ENCODE measurements at regions not wholly inside any gene's neighbourhood (a gene's known extent, or its start where the extent isn't known, plus 50 kb on each side); places are given as distances from the start of the nearest gene placed in this dataset.

DNA sequence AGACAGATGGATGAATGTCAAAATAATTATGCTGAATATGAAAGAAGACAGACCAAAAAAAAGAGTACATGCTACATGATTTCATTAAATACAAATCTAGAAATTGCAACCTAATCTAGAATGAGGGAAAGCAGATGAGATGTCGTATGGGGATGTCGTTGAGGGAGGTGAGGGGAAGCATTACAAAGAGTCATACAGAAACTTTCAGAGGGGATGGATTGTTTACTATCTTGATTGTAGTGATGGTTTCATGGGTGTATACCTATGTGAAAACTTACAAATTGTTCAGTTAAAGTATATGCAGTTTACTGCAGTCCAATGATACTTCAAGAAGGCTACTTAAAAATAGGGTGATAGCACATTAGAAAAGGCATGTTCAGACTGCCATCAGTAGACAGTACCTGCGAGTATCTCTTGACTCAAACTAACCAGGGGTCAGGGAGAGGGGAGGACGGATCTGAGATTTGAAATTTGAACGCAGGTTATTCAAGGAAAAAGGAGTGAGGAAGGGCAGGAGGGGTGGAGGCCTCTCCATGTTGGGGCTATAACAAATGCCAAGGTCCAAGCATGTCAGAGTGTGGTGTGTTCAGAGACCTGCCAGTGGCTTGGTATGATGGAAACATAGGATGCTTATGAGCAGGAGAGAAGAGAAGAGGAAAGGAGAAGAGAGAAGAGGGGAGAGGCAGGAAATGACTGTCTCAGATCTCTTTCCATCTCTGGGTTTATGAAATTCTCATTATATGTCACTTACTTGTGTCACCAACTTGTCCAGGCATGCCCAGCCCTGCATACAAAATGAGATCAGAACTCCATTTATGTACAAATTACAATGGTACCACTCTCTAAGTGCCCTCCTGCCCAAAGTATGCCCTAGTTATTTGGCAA, 257.3 kb upstream of the CXCR4 start:
- H3K4me3 ChIP-seq (ENCODE audit: low read length) = no peak overlapping the region
- no peaks in the 10 kb centered on the region for H3K4me1 ChIP-seq (ENCODE audit: insufficient read depth, low read length)
- H3K27ac ChIP-seq (ENCODE audit: low read depth, low read length) = no peak overlapping the region
- WGBS = 91% methylated on average over 5 of the region's 5 CpGs
- H3K27me3 ChIP-seq (ENCODE audit: insufficient read depth, low read length) = no peaks in the 10 kb centered on the region
- H3K9me3 ChIP-seq (ENCODE audit: insufficient read depth, low read depth, low read length) = no peaks in the 10 kb centered on the region
- no peaks in the 10 kb centered on the region for H3K36me3 ChIP-seq (ENCODE audit: insufficient read depth, low read length)
- no peak overlapping the region for H3K9ac ChIP-seq (ENCODE audit: low read depth, low read length)

DNA sequence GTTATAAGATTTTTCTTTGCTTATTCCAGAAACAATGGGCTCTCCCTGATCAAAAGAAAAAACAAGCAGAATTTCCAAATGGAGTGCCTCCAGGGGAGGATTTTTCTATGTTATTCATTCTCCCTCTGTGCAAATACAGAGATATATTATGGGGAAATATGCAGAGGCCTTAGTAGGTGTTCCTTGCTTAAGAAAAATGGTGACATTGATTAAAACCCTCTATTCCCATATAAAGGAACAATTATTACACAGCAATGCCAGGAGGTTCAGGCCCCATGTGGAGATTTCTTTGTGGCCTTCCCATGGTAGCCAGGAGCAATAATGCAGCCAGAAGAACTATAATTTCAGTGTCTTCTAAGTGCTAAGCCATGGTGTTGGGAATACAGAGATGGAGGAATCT, 255.9 kb upstream of the CXCR4 start:
- Histone ChIP-seq H3K9me3 (ENCODE audit: insufficient read depth, low read depth, low read length) (no peaks in the 10 kb centered on the region), H3K27me3 (ENCODE audit: insufficient read depth, low read length) (no peaks in the 10 kb centered on the region), H3K4me3 (ENCODE audit: low read length) (no peak overlapping the region), H3K27ac (ENCODE audit: low read depth, low read length) (no peak overlapping the region), H3K9ac (ENCODE audit: low read depth, low read length) (no peak overlapping the region), H3K4me1 (ENCODE audit: insufficient read depth, low read length) (no peaks in the 10 kb centered on the region), H3K36me3 (ENCODE audit: insufficient read depth, low read length) (no peaks in the 10 kb centered on the region)

DNA sequence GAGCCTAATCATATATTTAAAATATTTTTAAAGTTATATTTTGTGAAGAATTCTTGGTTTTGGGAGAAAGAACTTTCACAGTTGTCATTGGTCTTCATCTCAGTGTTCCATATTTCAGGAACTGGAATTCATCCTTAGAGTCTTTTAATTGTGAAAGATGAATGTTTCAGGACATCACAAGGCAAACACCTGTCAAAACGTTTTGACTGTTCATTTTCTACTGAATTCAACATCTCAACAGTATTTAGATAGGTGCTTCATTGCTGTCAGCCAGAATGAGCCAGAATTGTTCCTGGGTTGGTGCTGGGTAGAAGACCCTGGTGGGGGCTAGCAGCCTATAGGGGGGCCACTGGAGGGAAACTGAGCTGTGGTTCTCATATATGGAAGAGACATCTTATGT, 255.1 kb upstream of the CXCR4 start:
- no peaks in the 10 kb centered on the region for H3K4me1 ChIP-seq (ENCODE audit: insufficient read depth, low read length)
- H3K9ac ChIP-seq (ENCODE audit: low read depth, low read length) = no peak overlapping the region
- no peaks in the 10 kb centered on the region for H3K36me3 ChIP-seq (ENCODE audit: insufficient read depth, low read length)
- H3K27ac ChIP-seq (ENCODE audit: low read depth, low read length) = no peak overlapping the region
- WGBS = 100% methylated on average over 1 of the region's 1 CpG
- no peaks in the 10 kb centered on the region for H3K9me3 ChIP-seq (ENCODE audit: insufficient read depth, low read depth, low read length)
- H3K4me3 ChIP-seq (ENCODE audit: low read length) = no peak overlapping the region
- H3K27me3 ChIP-seq (ENCODE audit: insufficient read depth, low read length) = no peaks in the 10 kb centered on the region

DNA sequence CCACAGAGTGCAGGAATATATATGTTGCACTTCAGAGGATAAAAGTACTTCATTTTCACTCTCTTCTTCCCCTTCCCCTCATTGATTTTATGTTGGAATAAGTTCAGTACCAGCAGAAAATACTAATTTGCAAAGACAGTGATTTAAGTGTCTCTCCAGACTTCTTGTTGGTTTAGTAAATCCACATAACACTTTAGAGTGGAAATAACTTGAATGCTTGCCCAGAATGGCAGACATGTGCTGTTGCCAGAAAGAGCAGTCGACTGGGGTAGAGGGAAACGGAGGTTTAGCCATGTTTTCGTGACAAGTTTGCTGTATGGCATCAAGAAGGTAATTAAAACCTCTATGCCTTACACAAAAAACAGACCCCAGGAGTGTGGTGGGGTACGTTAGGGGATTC, 246.0 kb upstream of the CXCR4 start:
- no peak overlapping the region for H3K27ac ChIP-seq (ENCODE audit: low read depth, low read length)
- 96% methylated on average over 3 of the region's 4 CpGs for WGBS
- H3K4me1 ChIP-seq (ENCODE audit: insufficient read depth, low read length) = no peaks in the 10 kb centered on the region
- no peak overlapping the region for H3K9ac ChIP-seq (ENCODE audit: low read depth, low read length)
- no peaks in the 10 kb centered on the region for H3K36me3 ChIP-seq (ENCODE audit: insufficient read depth, low read length)
- H3K9me3 ChIP-seq (ENCODE audit: insufficient read depth, low read depth, low read length) = no peaks in the 10 kb centered on the region
- H3K4me3 ChIP-seq (ENCODE audit: low read length) = no peak overlapping the region
- H3K27me3 ChIP-seq (ENCODE audit: insufficient read depth, low read length) = no peaks in the 10 kb centered on the region

DNA sequence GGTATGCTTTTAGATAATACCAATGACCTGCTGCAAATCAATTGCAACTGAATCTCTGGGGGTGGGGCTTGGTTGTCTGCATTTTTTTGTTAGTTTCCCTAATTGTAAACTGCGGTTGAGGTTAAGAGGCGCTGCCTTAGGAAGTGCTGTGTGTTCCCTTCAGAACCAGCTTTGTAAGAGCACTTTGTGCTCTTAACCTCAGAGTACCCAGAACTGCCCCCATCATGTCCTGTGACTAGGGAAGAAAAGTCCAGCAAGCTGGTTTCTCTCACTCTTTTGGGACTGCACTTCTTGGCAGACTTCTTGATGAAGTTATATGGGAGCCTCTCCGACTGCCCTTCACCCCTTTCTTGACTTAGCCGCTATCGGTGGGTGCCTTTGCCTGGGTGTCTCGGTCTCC, 245.5 kb upstream of the CXCR4 start:
- Histone ChIP-seq H3K9ac (ENCODE audit: low read depth, low read length) (no peak overlapping the region), H3K27me3 (ENCODE audit: insufficient read depth, low read length) (no peaks in the 10 kb centered on the region), H3K27ac (ENCODE audit: low read depth, low read length) (no peak overlapping the region), H3K4me1 (ENCODE audit: insufficient read depth, low read length) (no peaks in the 10 kb centered on the region), H3K9me3 (ENCODE audit: insufficient read depth, low read depth, low read length) (no peaks in the 10 kb centered on the region), H3K4me3 (ENCODE audit: low read length) (no peak overlapping the region), H3K36me3 (ENCODE audit: insufficient read depth, low read length) (no peaks in the 10 kb centered on the region)
- 94% methylated on average over 6 of the region's 6 CpGs for WGBS

DNA sequence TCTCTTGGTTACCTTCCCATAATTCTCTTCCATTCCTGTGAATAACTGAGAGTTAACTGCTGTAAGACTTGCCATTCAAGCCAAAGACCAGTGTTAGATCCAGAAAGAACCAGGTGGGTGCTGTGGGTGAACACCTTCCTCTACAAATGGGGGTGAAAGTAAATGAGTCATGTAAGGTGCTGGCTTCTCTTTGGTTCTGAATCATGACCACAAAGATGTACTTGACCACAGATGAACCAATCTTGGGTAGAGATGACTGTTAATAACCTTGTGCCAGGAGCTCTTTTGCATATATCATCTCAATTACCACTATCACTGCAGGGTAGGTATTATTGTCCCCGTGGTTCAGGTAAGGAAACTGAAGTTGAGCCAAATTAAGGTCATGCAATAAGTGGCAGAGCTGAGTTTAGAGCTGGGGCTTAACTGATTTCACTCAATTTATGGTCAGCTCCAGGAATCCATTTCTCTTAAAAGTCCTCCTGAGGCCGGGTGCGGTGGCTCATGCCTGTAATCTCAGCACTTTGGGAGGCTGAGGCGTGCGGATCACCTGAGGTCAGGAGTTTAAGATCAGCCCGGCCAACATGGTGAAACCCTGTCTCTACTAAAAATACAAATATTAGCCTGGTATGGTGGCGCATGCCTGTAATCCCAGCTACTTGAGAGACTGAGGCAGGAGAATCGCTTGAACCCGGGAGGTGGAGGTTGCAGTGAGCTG, 244.9 kb upstream of the CXCR4 start:
- no peak overlapping the region for H3K9ac ChIP-seq (ENCODE audit: low read depth, low read length)
- H3K9me3 ChIP-seq (ENCODE audit: insufficient read depth, low read depth, low read length) = no peaks in the 10 kb centered on the region
- no peaks in the 10 kb centered on the region for H3K27me3 ChIP-seq (ENCODE audit: insufficient read depth, low read length)
- no peak overlapping the region for H3K27ac ChIP-seq (ENCODE audit: low read depth, low read length)
- no peaks in the 10 kb centered on the region for H3K36me3 ChIP-seq (ENCODE audit: insufficient read depth, low read length)
- H3K4me3 ChIP-seq (ENCODE audit: low read length) = no peak overlapping the region
- WGBS = 93% methylated on average over 9 of the region's 9 CpGs
- no peaks in the 10 kb centered on the region for H3K4me1 ChIP-seq (ENCODE audit: insufficient read depth, low read length)

DNA sequence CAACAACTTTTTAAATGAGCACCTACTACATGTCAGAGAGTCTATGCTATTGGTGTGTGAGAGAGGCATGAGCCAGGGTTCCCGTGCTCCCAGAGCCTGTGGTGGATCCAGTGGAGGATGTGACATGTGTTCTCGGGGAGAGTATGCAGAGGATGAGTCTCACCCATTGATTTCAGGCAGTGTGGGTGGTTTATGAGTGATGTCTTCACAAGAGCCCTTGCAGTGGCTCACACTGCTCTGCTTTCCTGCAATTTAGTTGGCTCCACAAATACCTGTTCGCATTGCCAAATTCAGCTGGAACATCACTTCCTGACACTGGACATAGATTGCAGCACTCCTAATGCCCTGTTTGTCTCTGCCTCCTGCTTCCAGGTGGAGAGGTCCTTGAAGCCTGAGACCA, 243.6 kb upstream of the CXCR4 start:
- no peak overlapping the region for H3K4me3 ChIP-seq (ENCODE audit: low read length)
- H3K27ac ChIP-seq (ENCODE audit: low read depth, low read length) = no peak overlapping the region
- no peak overlapping the region for H3K9ac ChIP-seq (ENCODE audit: low read depth, low read length)
- no peaks in the 10 kb centered on the region for H3K9me3 ChIP-seq (ENCODE audit: insufficient read depth, low read depth, low read length)
- H3K4me1 ChIP-seq (ENCODE audit: insufficient read depth, low read length) = no peaks in the 10 kb centered on the region
- no peaks in the 10 kb centered on the region for H3K36me3 ChIP-seq (ENCODE audit: insufficient read depth, low read length)
- H3K27me3 ChIP-seq (ENCODE audit: insufficient read depth, low read length) = no peaks in the 10 kb centered on the region
- WGBS = 94% methylated on average over 3 of the region's 3 CpGs

DNA sequence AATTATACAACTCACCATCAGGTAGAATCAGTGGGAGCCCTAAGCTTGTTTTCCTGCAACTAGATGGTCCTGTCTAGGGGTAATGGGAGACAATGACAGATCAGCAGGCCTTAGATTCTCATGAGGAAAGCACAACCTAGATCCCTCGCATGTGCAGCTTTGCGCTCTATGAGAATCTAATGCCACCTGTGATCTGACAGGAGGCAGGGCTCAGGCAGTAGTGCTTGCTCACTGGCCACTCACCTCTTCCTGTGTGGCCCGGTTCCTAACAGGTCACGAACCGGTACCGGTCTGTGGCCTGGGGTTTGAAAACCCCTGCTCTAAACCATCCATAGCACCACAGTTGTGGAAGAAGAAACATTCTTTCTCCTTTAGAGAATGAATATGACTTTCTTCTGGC, 242.8 kb upstream of the CXCR4 start:
- 94% methylated on average over 6 of the region's 6 CpGs for WGBS
- no peaks in the 10 kb centered on the region for H3K36me3 ChIP-seq (ENCODE audit: insufficient read depth, low read length)
- H3K9ac ChIP-seq (ENCODE audit: low read depth, low read length) = no peak overlapping the region
- no peaks in the 10 kb centered on the region for H3K4me1 ChIP-seq (ENCODE audit: insufficient read depth, low read length)
- no peak overlapping the region for H3K27ac ChIP-seq (ENCODE audit: low read depth, low read length)
- no peak overlapping the region for H3K4me3 ChIP-seq (ENCODE audit: low read length)
- H3K9me3 ChIP-seq (ENCODE audit: insufficient read depth, low read depth, low read length) = no peaks in the 10 kb centered on the region
- no peaks in the 10 kb centered on the region for H3K27me3 ChIP-seq (ENCODE audit: insufficient read depth, low read length)

DNA sequence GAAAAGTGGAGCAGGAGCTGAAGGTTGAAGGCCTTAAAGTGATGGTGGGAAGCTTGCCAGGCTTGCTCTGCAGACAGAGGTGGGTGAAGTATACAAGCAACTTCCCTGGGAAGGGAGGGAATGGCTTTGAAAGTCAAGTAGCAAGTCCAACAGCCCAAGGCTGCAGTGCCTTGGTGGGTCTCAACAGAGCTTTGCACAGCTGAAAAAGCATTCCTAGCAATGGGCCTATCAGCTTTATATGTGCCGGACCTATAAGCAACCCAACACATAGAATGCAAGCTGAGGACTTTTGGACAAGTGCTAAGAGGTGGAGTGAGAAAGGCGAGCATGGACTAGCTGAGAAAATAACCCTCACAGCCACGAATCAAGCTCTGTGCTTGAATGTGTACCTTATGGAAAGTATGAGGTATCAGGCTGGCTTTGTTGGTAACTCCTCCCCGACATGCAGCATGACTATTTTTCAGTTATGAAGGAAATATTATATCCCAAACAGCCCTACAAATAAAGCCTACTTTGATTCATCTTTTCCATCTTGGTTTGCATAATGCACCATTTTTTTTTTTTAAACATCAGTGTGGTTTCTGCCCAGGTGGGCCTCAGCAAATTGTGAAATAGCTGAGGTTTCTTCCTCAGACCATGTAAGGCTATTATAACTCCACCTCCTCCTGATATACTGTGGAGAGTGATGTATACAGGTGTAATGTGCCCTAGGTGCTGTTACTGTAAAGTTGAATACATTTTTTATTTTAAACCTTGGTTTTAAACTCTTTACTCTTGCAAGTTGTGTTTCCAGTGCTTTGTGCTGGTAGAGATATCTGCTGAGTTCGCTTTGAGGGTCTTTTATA, 241.4 kb upstream of the CXCR4 start:
- no peak overlapping the region for H3K27ac ChIP-seq (ENCODE audit: low read depth, low read length)
- no peaks in the 10 kb centered on the region for H3K4me1 ChIP-seq (ENCODE audit: insufficient read depth, low read length)
- no peaks in the 10 kb centered on the region for H3K27me3 ChIP-seq (ENCODE audit: insufficient read depth, low read length)
- 93% methylated on average over 5 of the region's 5 CpGs for WGBS
- H3K9me3 ChIP-seq (ENCODE audit: insufficient read depth, low read depth, low read length) = no peaks in the 10 kb centered on the region
- H3K9ac ChIP-seq (ENCODE audit: low read depth, low read length) = no peak overlapping the region
- no peaks in the 10 kb centered on the region for H3K36me3 ChIP-seq (ENCODE audit: insufficient read depth, low read length)
- H3K4me3 ChIP-seq (ENCODE audit: low read length) = no peak overlapping the region

DNA sequence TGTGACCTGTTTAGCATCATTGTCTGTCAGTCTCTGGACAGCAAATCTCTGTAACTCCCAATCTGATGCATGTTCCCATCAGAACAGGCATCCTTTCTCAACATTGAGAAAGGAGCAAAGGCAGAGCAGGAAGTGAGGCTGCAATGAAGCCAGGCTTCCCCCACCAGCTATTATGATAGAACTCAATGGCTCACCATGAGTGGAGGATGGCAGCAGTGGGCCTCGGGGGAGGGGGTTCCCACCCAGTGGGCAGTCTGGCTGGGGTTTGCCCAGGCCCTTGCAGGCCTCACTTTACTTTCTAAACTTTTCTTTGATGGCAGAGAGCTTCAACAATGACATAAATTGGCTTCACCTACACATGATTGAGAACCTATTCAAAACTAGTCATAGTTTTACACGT, 240.6 kb upstream of the CXCR4 start:
- no peak overlapping the region for H3K4me3 ChIP-seq (ENCODE audit: low read length)
- no peak overlapping the region for H3K27ac ChIP-seq (ENCODE audit: low read depth, low read length)
- 75% methylated on average over 2 of the region's 2 CpGs for WGBS
- no peak overlapping the region for H3K9ac ChIP-seq (ENCODE audit: low read depth, low read length)
- no peaks in the 10 kb centered on the region for H3K36me3 ChIP-seq (ENCODE audit: insufficient read depth, low read length)
- no peaks in the 10 kb centered on the region for H3K27me3 ChIP-seq (ENCODE audit: insufficient read depth, low read length)
- H3K9me3 ChIP-seq (ENCODE audit: insufficient read depth, low read depth, low read length) = no peaks in the 10 kb centered on the region
- no peaks in the 10 kb centered on the region for H3K4me1 ChIP-seq (ENCODE audit: insufficient read depth, low read length)

DNA sequence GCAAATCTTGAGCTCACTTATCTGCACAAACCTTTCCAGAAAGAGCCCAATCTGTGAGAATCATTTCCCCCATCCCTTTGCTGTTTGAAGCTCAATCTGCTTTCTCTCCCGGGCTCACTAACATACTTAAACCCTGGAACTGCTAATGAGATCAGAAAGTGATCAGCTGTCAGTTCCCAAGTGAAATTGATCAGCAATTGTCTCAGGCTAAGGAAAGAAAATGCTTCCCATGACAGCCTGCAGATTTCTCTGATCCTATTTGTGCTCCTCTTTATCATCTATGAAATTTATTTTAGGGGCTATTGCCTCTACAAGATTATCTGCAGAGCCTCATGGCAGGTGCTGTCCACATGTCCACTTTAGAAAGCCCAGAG, 239.0 kb upstream of the CXCR4 start:
- Histone ChIP-seq H3K9me3 (ENCODE audit: insufficient read depth, low read depth, low read length) (no peaks in the 10 kb centered on the region), H3K36me3 (ENCODE audit: insufficient read depth, low read length) (no peaks in the 10 kb centered on the region), H3K9ac (ENCODE audit: low read depth, low read length) (no peak overlapping the region), H3K27me3 (ENCODE audit: insufficient read depth, low read length) (no peaks in the 10 kb centered on the region), H3K4me3 (ENCODE audit: low read length) (no peak overlapping the region), H3K27ac (ENCODE audit: low read depth, low read length) (no peak overlapping the region), H3K4me1 (ENCODE audit: insufficient read depth, low read length) (no peaks in the 10 kb centered on the region)
- WGBS = 89% methylated on average over 1 of the region's 1 CpG
